ENCODE measurements at regions not wholly inside any gene's neighbourhood (a gene's known extent, or its start where the extent isn't known, plus 50 kb on each side); places are given as distances from the start of the nearest gene placed in this dataset.
A peak's percentile ranks its signal among the peaks of the same experiment; 100 is the strongest.

GRCh38 chr9:1331546-1332038, 281.4 kb downstream of the DMRT2 start:
- no peak for DNase-seq (ENCODE audit: low spot score)

GRCh38 chr9:1332156-1332555, 282.0 kb downstream of the DMRT2 start:
- DNase-seq (ENCODE audit: low spot score), result no peak

GRCh38 chr9:1335174-1335573, 285.0 kb downstream of the DMRT2 start:
- DNase-seq (ENCODE audit: low spot score), result no peak

- DNase-seq (ENCODE audit: low spot score), result no peak
Measured at GRCh38 chr9:1337169-1337568, 287.0 kb downstream of the DMRT2 start.

GRCh38 chr9:1340390-1340789, 290.2 kb downstream of the DMRT2 start:
- DNase-seq (ENCODE audit: low spot score), result no peak

- no peak for DNase-seq (ENCODE audit: low spot score)
Measured at GRCh38 chr9:1353291-1353690, 303.1 kb downstream of the DMRT2 start.

GRCh38 chr9:1354086-1354485, 303.9 kb downstream of the DMRT2 start:
- DNase-seq (ENCODE audit: low spot score), result peak; percentile 10

- DNase-seq (ENCODE audit: low spot score), result no peak
Measured at GRCh38 chr9:1354606-1355005, 304.4 kb downstream of the DMRT2 start.

GRCh38 chr9:1355656-1356055, 305.5 kb downstream of the DMRT2 start:
- DNase-seq (ENCODE audit: low spot score), result no peak

- no peak for DNase-seq (ENCODE audit: low spot score)
Measured at GRCh38 chr9:1362845-1363244, 312.7 kb downstream of the DMRT2 start.

- no peak for DNase-seq (ENCODE audit: low spot score)
Measured at GRCh38 chr9:1366276-1366675, 316.1 kb downstream of the DMRT2 start.

GRCh38 chr9:1369297-1369696, 319.1 kb downstream of the DMRT2 start:
- no peak for DNase-seq (ENCODE audit: low spot score)

- DNase-seq (ENCODE audit: low spot score), result no peak
Measured at GRCh38 chr9:1373445-1373844, 323.3 kb downstream of the DMRT2 start.

- DNase-seq (ENCODE audit: low spot score), result no peak
Measured at GRCh38 chr9:1383899-1384455, 333.8 kb downstream of the DMRT2 start.

GRCh38 chr9:1384816-1385215, 334.7 kb downstream of the DMRT2 start:
- no peak for DNase-seq (ENCODE audit: low spot score)

GRCh38 chr9:1386420-1386819, 336.3 kb downstream of the DMRT2 start:
- no peak for DNase-seq (ENCODE audit: low spot score)

- no peak for DNase-seq (ENCODE audit: low spot score)
Measured at GRCh38 chr9:1388216-1388615, 338.1 kb downstream of the DMRT2 start.

- no peak for DNase-seq (ENCODE audit: low spot score)
Measured at GRCh38 chr9:1400983-1401382, 350.8 kb downstream of the DMRT2 start.

- no peak for DNase-seq (ENCODE audit: low spot score)
Measured at GRCh38 chr9:1404940-1405339, 354.8 kb downstream of the DMRT2 start.

GRCh38 chr9:1411826-1412225, 361.7 kb downstream of the DMRT2 start:
- DNase-seq (ENCODE audit: low spot score), result no peak

GRCh38 chr9:1414711-1415131, 364.6 kb downstream of the DMRT2 start:
- DNase-seq (ENCODE audit: low spot score), result no peak

GRCh38 chr9:1415146-1415545, 365.0 kb downstream of the DMRT2 start:
- no peak for DNase-seq (ENCODE audit: low spot score)

- no peak for DNase-seq (ENCODE audit: low spot score)
Measured at GRCh38 chr9:1416261-1416660, 366.1 kb downstream of the DMRT2 start.

- DNase-seq (ENCODE audit: low spot score), result no peak
Measured at GRCh38 chr9:1421436-1421835, 371.3 kb downstream of the DMRT2 start.

- DNase-seq (ENCODE audit: low spot score), result no peak
Measured at GRCh38 chr9:1427875-1428274, 377.7 kb downstream of the DMRT2 start.

Measured in SW480 (cell line).